Lower leg skin (tissue), 4 donors: ENCODE measurements at regions not wholly inside any gene's neighbourhood (a gene's known extent, or its start where the extent isn't known, plus 50 kb on each side); places are given as distances from the start of the nearest gene placed in this dataset.

Source experiments
- DNase-seq, 2 donors: peaks; one replicate each; pipeline ENCODE4 v3.0.0-alpha.2; 2019; ENCODE audit warnings: low spot score in 2 of 2
- H3K4me3 ChIP-seq: fragments of 200-600 bp; sonication (generic); 2 replicates; pipeline ENCODE4 v1.5.1; 2017; ENCODE audit warnings: mild to moderate bottlenecking, low read depth; ENCODE audit not compliant: poor library complexity, severe bottlenecking
- CTCF ChIP-seq, 3 donors: fragments of 450-650 bp; IDR thresholded peaks; one replicate each; pipeline ENCODE4 v1.5.1; 2016; ENCODE audit warnings: antibody characterized with exemption in 3 of 3, mild to moderate bottlenecking in 3 of 3, moderate library complexity in 2 of 3
- POLR2A ChIP-seq, 2 donors: fragments of 450-650 bp; IDR thresholded peaks; one replicate each; pipeline ENCODE4 v1.6.1; 2016 to 2017; ENCODE audit warnings: antibody characterized with exemption in 2 of 2, mild to moderate bottlenecking in 1 of 2, moderate library complexity in 1 of 2
- WGBS, 2 donors: methylation state at CpG; one replicate each; pipeline ENCODE4 v1.1.5; 2018; 5-methylcytosine and 5-hydroxymethylcytosine counted together
- intact Hi-C: fragments of 100-400 bp; cut with DNase I; formaldehyde crosslinking; loops from one replicate; pipeline ENCODE4 v1.15.0; 2023; ENCODE audit warnings: low total_unique reads

GRCh38 chr6:159490298-159490937, 202.6 kb downstream of the SOD2 start:
- 25 to 35% methylated on average over 6 of the region's 6 CpGs for WGBS, 2 donors
- intact Hi-C loops = no loop called here
- peak in 1 of 2 donors; percentile 67 for DNase-seq
- no peak overlapping the region for H3K4me3 ChIP-seq
- TF ChIP-seq CTCF (IDR thresholded peaks at IDR 0.05) (no peak), POLR2A (IDR thresholded peaks at IDR 0.05) (no peak)

GRCh38 chr6:159487636-159488035, 205.4 kb downstream of the SOD2 start:
- H3K4me3 ChIP-seq = no peak overlapping the region
- no peak for DNase-seq
- intact Hi-C loops = no loop called here
- 46 to 59% methylated on average over 2 of the region's 2 CpGs for WGBS, 2 donors
- TF ChIP-seq POLR2A (IDR thresholded peaks at IDR 0.05) = no peak
- TF ChIP-seq CTCF (IDR thresholded peaks at IDR 0.05) = no peak

- intact Hi-C loops = no loop called here
- 56 to 66% methylated on average over 3 of the region's 3 CpGs for WGBS, 2 donors
- no peak for TF ChIP-seq CTCF (IDR thresholded peaks at IDR 0.05)
- TF ChIP-seq POLR2A (IDR thresholded peaks at IDR 0.05) = no peak
- no peak overlapping the region for H3K4me3 ChIP-seq
- DNase-seq = no peak
These were observed 209.8 kb downstream of the SOD2 start for GRCh38 chr6:159483259-159483658.

GRCh38 chr6:159481897-159482296, 211.1 kb downstream of the SOD2 start:
- TF ChIP-seq CTCF (IDR thresholded peaks at IDR 0.05) (no peak), POLR2A (IDR thresholded peaks at IDR 0.05) (no peak)
- DNase-seq = no peak
- no peak overlapping the region for H3K4me3 ChIP-seq
- 66 to 77% methylated on average over 1 of the region's 1 CpG for WGBS, 2 donors
- intact Hi-C loops = no loop called here

- no peak for DNase-seq
- intact Hi-C loops = no loop called here
- TF ChIP-seq POLR2A (IDR thresholded peaks at IDR 0.05) (no peak), CTCF (IDR thresholded peaks at IDR 0.05) (no peak)
- no peak overlapping the region for H3K4me3 ChIP-seq
- WGBS, 2 donors = 76 to 91% methylated on average over 8 of the region's 8 CpGs
These were observed 212.6 kb downstream of the SOD2 start for GRCh38 chr6:159480471-159480870.

- intact Hi-C loops = no loop called here
- no peak for TF ChIP-seq CTCF (IDR thresholded peaks at IDR 0.05)
- no peak for DNase-seq
- H3K4me3 ChIP-seq = no peak overlapping the region
These were observed 213.9 kb downstream of the SOD2 start for GRCh38 chr6:159479146-159479545.
